SK-N-SH treated with all-trans-retinoic acid at 6 μM for 48 hours (cell line): ENCODE measurements at regions not wholly inside any gene's neighbourhood (a gene's known extent, or its start where the extent isn't known, plus 50 kb on each side); places are given as distances from the start of the nearest gene placed in this dataset.

Source experiments
- ATAC-seq: fragments of 200-7000 bp; cut with Tn5 transposase; 3 replicates; pipeline ENCODE4 v1.9.1; 2020; ENCODE audit warnings: mild to moderate bottlenecking, moderate library complexity
- ARNTL ChIP-seq: fragments of 450-650 bp; formaldehyde crosslinking; IDR thresholded peaks from 2 replicates; pipeline ENCODE4 v1.5.0; 2020; ENCODE audit warnings: low read depth, mild to moderate bottlenecking, moderate library complexity, borderline replicate concordance
- GLIS3 ChIP-seq: fragments of 250-450 bp; sonication (Bioruptor Pico); IDR thresholded peaks from 2 replicates; pipeline ENCODE4 v1.5.0; 2020; ENCODE audit warnings: mild to moderate bottlenecking, moderate library complexity
- ISL1 ChIP-seq: fragments of 250-450 bp; sonication (Bioruptor Pico); IDR thresholded peaks from 2 replicates; pipeline ENCODE4 v2.1.2; 2022; ENCODE audit warnings: mild to moderate bottlenecking, moderate library complexity
- OSR1 ChIP-seq: fragments of 250-450 bp; sonication (Bioruptor Pico); IDR thresholded peaks from 2 replicates; pipeline ENCODE4 v1.8.0; 2022; ENCODE audit warnings: moderate library complexity, mild to moderate bottlenecking, inconsistent platforms
- PPARA ChIP-seq: fragments of 250-450 bp; sonication (Bioruptor Pico); IDR thresholded peaks from 2 replicates; pipeline ENCODE4 v1.5.0; 2020; ENCODE audit warnings: mild to moderate bottlenecking, borderline replicate concordance
- RARB ChIP-seq: fragments of 250-450 bp; sonication (Bioruptor Pico); IDR thresholded peaks from 2 replicates; pipeline ENCODE4 v1.8.0; 2021; ENCODE audit warnings: mild to moderate bottlenecking, moderate library complexity
- SNAI2 ChIP-seq: fragments of 250-450 bp; sonication (Bioruptor Pico); IDR thresholded peaks from 2 replicates; pipeline ENCODE4 v1.5.0; 2020; ENCODE audit warnings: mild to moderate bottlenecking, moderate library complexity
- TCF4 ChIP-seq: fragments of 250-450 bp; sonication (Bioruptor Pico); IDR thresholded peaks from 2 replicates; pipeline ENCODE4 v1.8.0; 2021; ENCODE audit warnings: mild to moderate bottlenecking, moderate library complexity, borderline replicate concordance
- TOX ChIP-seq: fragments of 250-450 bp; sonication (Bioruptor Pico); IDR thresholded peaks from 2 replicates; pipeline ENCODE4 v1.8.0; 2021; ENCODE audit warnings: mild to moderate bottlenecking, moderate library complexity, borderline replicate concordance
- ZFP30 ChIP-seq: fragments of 450-650 bp; formaldehyde crosslinking; IDR thresholded peaks from 2 replicates; pipeline ENCODE4 v1.5.0; 2022; ENCODE audit warnings: mild to moderate bottlenecking, moderate library complexity
- ZNF70 ChIP-seq: fragments of 450-650 bp; formaldehyde crosslinking; IDR thresholded peaks from 2 replicates; pipeline ENCODE4 v1.5.0; 2020; ENCODE audit warnings: mild to moderate bottlenecking, moderate library complexity
- ZNF8 ChIP-seq: fragments of 450-650 bp; formaldehyde crosslinking; IDR thresholded peaks from 2 replicates; pipeline ENCODE4 v1.5.0; 2020; ENCODE audit warnings: mild to moderate bottlenecking, moderate library complexity
- TF ChIP-seq, protein P1 (sequence below): fragments of 250-450 bp; sonication (Bioruptor Pico); IDR thresholded peaks from 2 replicates; pipeline ENCODE4 v1.5.1; 2020; ENCODE audit warnings: low read depth, mild to moderate bottlenecking, moderate library complexity
- TF ChIP-seq, protein P2 (sequence below): fragments of 250-450 bp; sonication (Bioruptor Pico); IDR thresholded peaks from 2 replicates; pipeline ENCODE4 v1.8.0; 2021; ENCODE audit warnings: low read depth, mild to moderate bottlenecking, moderate library complexity, borderline replicate concordance
- TF ChIP-seq, protein P3 (sequence below): fragments of 250-450 bp; sonication (Bioruptor Pico); IDR thresholded peaks from 2 replicates; pipeline ENCODE4 v1.5.0; 2020; ENCODE audit warnings: mild to moderate bottlenecking, moderate library complexity
- TF ChIP-seq, protein P4 (sequence below): fragments of 250-450 bp; sonication (Bioruptor Pico); IDR thresholded peaks from 2 replicates; pipeline ENCODE4 v1.8.0; 2020; ENCODE audit warnings: mild to moderate bottlenecking, moderate library complexity, borderline replicate concordance

DNA sequence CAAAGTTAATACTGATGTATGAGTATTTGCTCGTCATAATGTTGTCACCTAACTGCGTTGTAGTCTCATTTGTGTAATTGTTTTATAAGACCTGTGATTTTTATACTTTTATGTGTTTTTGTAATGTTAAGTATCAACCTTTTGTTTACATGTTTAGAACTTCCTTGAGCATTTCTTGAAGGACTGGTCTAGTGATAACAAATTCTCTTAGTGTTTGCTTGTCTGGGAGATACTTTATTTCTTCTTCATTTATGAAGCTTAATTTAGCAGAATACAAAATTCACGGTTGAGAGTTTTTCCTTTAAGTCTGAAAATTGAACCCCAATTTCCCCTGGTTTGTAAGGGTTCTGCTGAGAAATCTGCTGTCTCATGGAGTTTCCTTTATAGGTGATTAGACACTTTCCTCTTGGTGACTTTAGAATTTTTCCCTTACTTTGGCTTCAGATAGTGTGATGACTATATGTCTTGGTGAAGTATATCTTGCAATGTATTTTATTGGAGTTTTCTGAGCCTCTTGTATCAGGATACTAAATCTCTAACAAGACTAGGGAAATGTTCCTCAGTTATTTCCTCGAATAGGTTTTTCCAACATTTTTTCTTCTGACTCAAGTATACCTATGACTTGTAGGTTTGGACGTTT lies 154.9 kb downstream of the WDR11 start (continued):
- TF ChIP-seq, protein P1, sequence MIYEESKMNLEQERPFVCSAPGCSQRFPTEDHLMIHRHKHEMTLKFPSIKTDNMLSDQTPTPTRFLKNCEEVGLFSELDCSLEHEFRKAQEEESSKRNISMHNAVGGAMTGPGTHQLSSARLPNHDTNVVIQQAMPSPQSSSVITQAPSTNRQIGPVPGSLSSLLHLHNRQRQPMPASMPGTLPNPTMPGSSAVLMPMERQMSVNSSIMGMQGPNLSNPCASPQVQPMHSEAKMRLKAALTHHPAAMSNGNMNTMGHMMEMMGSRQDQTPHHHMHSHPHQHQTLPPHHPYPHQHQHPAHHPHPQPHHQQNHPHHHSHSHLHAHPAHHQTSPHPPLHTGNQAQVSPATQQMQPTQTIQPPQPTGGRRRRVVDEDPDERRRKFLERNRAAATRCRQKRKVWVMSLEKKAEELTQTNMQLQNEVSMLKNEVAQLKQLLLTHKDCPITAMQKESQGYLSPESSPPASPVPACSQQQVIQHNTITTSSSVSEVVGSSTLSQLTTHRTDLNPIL (CRISPR knock-in tag) = no peak
- TF ChIP-seq ZNF8 (no peak), RARB (CRISPR knock-in tag) (no peak), OSR1 (CRISPR knock-in tag) (no peak)
- TF ChIP-seq, protein P2, sequence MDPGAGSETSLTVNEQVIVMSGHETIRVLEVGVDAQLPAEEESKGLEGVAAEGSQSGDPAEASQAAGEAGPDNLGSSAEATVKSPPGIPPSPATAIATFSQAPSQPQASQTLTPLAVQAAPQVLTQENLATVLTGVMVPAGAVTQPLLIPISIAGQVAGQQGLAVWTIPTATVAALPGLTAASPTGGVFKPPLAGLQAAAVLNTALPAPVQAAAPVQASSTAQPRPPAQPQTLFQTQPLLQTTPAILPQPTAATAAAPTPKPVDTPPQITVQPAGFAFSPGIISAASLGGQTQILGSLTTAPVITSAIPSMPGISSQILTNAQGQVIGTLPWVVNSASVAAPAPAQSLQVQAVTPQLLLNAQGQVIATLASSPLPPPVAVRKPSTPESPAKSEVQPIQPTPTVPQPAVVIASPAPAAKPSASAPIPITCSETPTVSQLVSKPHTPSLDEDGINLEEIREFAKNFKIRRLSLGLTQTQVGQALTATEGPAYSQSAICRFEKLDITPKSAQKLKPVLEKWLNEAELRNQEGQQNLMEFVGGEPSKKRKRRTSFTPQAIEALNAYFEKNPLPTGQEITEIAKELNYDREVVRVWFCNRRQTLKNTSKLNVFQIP = no peak
- TF ChIP-seq, protein P3, sequence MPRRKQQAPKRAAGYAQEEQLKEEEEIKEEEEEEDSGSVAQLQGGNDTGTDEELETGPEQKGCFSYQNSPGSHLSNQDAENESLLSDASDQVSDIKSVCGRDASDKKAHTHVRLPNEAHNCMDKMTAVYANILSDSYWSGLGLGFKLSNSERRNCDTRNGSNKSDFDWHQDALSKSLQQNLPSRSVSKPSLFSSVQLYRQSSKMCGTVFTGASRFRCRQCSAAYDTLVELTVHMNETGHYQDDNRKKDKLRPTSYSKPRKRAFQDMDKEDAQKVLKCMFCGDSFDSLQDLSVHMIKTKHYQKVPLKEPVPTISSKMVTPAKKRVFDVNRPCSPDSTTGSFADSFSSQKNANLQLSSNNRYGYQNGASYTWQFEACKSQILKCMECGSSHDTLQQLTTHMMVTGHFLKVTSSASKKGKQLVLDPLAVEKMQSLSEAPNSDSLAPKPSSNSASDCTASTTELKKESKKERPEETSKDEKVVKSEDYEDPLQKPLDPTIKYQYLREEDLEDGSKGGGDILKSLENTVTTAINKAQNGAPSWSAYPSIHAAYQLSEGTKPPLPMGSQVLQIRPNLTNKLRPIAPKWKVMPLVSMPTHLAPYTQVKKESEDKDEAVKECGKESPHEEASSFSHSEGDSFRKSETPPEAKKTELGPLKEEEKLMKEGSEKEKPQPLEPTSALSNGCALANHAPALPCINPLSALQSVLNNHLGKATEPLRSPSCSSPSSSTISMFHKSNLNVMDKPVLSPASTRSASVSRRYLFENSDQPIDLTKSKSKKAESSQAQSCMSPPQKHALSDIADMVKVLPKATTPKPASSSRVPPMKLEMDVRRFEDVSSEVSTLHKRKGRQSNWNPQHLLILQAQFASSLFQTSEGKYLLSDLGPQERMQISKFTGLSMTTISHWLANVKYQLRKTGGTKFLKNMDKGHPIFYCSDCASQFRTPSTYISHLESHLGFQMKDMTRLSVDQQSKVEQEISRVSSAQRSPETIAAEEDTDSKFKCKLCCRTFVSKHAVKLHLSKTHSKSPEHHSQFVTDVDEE (CRISPR knock-in tag) = no peak

DNA sequence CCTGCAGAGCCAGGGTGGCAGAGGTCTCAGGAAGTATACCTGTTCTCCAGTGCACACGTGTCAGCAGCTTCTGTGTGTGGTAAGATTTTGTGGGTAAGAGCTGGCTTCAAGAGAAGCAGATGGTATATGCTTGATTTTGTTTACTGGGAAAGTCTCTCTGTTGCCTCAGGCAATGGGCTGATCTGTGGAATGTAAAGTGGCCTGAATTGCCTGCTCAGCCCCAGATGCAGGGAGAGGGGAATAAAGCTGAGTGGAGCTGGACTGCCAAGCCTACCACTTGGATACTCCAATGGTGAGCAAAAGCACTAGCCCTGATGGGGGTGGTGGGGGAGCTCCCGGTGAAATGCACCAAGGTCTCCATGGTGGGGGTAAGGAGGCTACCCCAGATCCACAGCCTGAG lies 156.1 kb downstream of the WDR11 start:
- TF ChIP-seq, protein P4, sequence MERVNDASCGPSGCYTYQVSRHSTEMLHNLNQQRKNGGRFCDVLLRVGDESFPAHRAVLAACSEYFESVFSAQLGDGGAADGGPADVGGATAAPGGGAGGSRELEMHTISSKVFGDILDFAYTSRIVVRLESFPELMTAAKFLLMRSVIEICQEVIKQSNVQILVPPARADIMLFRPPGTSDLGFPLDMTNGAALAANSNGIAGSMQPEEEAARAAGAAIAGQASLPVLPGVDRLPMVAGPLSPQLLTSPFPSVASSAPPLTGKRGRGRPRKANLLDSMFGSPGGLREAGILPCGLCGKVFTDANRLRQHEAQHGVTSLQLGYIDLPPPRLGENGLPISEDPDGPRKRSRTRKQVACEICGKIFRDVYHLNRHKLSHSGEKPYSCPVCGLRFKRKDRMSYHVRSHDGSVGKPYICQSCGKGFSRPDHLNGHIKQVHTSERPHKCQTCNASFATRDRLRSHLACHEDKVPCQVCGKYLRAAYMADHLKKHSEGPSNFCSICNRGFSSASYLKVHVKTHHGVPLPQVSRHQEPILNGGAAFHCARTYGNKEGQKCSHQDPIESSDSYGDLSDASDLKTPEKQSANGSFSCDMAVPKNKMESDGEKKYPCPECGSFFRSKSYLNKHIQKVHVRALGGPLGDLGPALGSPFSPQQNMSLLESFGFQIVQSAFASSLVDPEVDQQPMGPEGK = no peak
- TF ChIP-seq ZNF8 (no peak), ISL1 (CRISPR knock-in tag) (no peak), ZNF70 (CRISPR knock-in tag) (no peak), TCF4 (CRISPR knock-in tag) (no peak), TOX (CRISPR knock-in tag) (no peak), PPARA (CRISPR knock-in tag) (no peak), ARNTL (CRISPR knock-in tag) (no peak)
- TF ChIP-seq, protein P1 (CRISPR knock-in tag) = no peak
- ATAC-seq = no peak

DNA sequence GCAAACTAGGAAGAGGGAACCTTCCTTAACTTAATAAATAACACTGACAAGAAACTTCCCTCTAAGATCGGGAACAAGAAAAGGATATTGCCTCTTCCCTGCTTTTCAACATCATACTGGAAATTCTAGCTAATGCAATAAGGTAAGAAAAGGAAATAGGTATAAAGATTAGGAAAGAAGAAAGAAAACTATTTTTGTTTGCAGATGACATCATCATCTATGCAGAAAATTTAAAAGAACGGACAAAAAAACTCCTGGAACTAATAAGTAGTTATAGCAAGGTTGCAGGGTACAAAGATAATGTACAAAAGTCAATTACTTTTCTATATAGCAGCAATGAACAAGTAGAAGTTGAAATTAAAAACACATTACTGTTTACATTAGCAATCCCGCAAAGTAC lies 164.8 kb downstream of the WDR11 start:
- no peak for ATAC-seq
- TF ChIP-seq, protein P4 = no peak
- TF ChIP-seq SNAI2 (CRISPR knock-in tag) (no peak), GLIS3 (CRISPR knock-in tag) (no peak), ZFP30 (CRISPR knock-in tag) (no peak)
- TF ChIP-seq, all 23 proteins: peak for 0
